Pancreas (tissue), 10 donors: ENCODE measurements at regions not wholly inside any gene's neighbourhood (a gene's known extent, or its start where the extent isn't known, plus 50 kb on each side); places are given as distances from the start of the nearest gene placed in this dataset.

Experiments
- ATAC-seq, 4 donors: fragments of 200-7000 bp; cut with Tn5 transposase; one replicate each; pipeline versions ENCODE4 v1.8.0 to v1.9.1; 2020; ENCODE audit warnings: mild to moderate bottlenecking in 4 of 4, moderate library complexity in 4 of 4
- DNase-seq, 6 donors: peaks; one replicate each; pipeline ENCODE4 v3.0.0-alpha.2; 2020
- FAIRE-seq: peaks from 2 replicates; lab custom pipeline; 2012; peaks lifted over from hg19 to GRCh38; lab: Jason Lieb, UNC
- H3K27ac ChIP-seq, 4 donors: fragments of 200-600 bp; sonication (generic); 1 replicate in 3 of 4; 2 replicates in 1 of 4; pipeline versions ENCODE4 v1.5.0 to v1.8.0; 2020
- H3K27me3 ChIP-seq, 4 donors: fragments of 200-600 bp; one replicate each; pipeline ENCODE4 v1.8.0; 2021
- H3K36me3 ChIP-seq, 3 donors: fragments of 200-600 bp; sonication (generic) in 1 of 3; one replicate each; pipeline versions ENCODE4 v1.5.0 to v1.8.0; 2020 to 2021
- H3K4me1 ChIP-seq, 3 donors: fragments of 200-600 bp; one replicate each; pipeline ENCODE4 v1.8.0; 2021
- H3K4me3 ChIP-seq, 4 donors: fragments of 200-600 bp; sonication (generic) in 2 of 4; one replicate each; pipeline versions ENCODE4 v1.5.0 to v1.8.0; 2020 to 2021
- H3K9me3 ChIP-seq, 4 donors: fragments of 200-600 bp; one replicate each; pipeline ENCODE4 v1.8.0; 2021
- WGBS, 2 donors: extraction: QIAGEN DNeasy Blood & Tissue Kit; methylation state at CpG; one replicate each; pipeline ENCODE4 v1.1.7; 2013; 5-methylcytosine and 5-hydroxymethylcytosine counted together
- intact Hi-C, 3 donors: fragments of 100-400 bp; cut with DNase I; formaldehyde crosslinking; loops; one replicate each; pipeline versions ENCODE4 v1.11.1 to v1.14.2; 2022
- TF ChIP-seq, protein P1 (sequence below), 4 donors: fragments of 200-600 bp; sonication (generic) in 3 of 4; IDR thresholded peaks; one replicate each; pipeline versions ENCODE4 v1.5.0 to v1.8.0; 2021; ENCODE audit warnings: antibody characterized with exemption in 4 of 4
- donor health status: healthy with polysubstance abuse.
- donor health status: DM: no; HTN: no; CAD: no; lungs with moderate emphysema.
- donor health status: DM: no; HTN: no; CAD: no.
- donor health status: control.
- donor health status: control.
- donor health status: Bipolar disorder and iron deficiency.
- donor health status: DM: yes; HTN: yes; CAD: no.
- donor health status: DM: no; HTN: no; CAD: no.
- donor health status: DM: no; HTN: no; CAD: no.
- donor health status: DM: yes; HTN: yes; CAD: no.

DNA sequence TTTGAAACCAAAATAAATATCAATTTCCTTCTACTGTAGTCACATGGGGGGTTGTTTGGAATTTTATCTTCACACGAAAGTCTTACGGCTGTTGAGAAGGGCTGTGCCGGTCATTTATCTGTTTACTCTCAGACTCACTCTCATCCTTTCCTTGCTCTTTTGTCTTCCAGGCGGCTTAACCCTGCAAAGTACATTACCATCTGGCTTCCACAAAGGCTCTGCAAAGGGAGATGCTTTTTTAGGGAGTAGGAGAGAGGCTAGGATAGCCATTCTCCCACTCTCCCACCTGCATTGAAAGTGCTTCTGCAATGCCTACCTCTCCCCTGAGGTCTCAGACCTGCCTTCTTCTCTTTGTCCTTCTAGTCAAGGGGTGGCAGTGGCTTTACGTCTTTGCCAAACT, 247.6 kb downstream of the MEIS1 start:
- Histone ChIP-seq H3K4me3 (no peak overlapping the region), H3K9me3 (no peaks in the 10 kb centered on the region), H3K27ac (peak overlapping the region in 3 of 4 donors; percentile 6 to 68 (median 64)), H3K27me3 (no peaks in the 10 kb centered on the region), H3K4me1 (peaks cover 0 to 23% (median 12%) of the 10 kb centered on the region in 3 donors), H3K36me3 (no peaks in the 10 kb centered on the region)
- FAIRE-seq, result no peak
- ATAC-seq, result peak; percentile 16 to 28 (median 20)
- no peak for DNase-seq
- 52 to 55% methylated on average over 5 of the region's 5 CpGs for WGBS, 2 donors
- intact Hi-C loops, result no loop called here
- TF ChIP-seq, protein P1, sequence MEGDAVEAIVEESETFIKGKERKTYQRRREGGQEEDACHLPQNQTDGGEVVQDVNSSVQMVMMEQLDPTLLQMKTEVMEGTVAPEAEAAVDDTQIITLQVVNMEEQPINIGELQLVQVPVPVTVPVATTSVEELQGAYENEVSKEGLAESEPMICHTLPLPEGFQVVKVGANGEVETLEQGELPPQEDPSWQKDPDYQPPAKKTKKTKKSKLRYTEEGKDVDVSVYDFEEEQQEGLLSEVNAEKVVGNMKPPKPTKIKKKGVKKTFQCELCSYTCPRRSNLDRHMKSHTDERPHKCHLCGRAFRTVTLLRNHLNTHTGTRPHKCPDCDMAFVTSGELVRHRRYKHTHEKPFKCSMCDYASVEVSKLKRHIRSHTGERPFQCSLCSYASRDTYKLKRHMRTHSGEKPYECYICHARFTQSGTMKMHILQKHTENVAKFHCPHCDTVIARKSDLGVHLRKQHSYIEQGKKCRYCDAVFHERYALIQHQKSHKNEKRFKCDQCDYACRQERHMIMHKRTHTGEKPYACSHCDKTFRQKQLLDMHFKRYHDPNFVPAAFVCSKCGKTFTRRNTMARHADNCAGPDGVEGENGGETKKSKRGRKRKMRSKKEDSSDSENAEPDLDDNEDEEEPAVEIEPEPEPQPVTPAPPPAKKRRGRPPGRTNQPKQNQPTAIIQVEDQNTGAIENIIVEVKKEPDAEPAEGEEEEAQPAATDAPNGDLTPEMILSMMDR (IDR thresholded peaks at IDR 0.05), result no peak

DNA sequence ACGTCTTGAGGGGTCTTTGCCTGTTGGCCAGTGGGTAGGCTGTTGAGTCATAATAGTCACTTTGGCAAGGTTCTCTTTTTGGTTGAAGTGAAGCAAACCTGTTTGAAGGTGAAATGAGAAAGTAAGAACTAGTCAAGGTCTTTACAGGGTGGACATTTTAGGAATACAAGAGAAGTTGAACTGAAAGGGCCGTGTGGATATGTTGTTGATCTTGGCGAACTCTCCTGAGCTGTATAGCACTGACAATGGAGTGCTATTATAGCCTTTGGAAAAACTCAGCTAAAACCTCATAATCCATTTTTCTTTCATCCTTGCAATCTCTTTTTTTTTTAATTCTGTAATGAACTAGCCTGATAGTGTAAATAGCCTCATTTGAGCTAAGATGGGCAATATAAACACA, 248.1 kb downstream of the MEIS1 start:
- TF ChIP-seq, protein P1 (IDR thresholded peaks at IDR 0.05), result no peak
- H3K27me3 ChIP-seq, result no peaks in the 10 kb centered on the region
- WGBS, 2 donors, result 40 to 43% methylated on average over 3 of the region's 3 CpGs
- peak overlapping the region in 3 of 4 donors; percentile 6 to 68 (median 64) for H3K27ac ChIP-seq
- H3K36me3 ChIP-seq, result no peaks in the 10 kb centered on the region
- no peak for DNase-seq
- intact Hi-C loops, result no loop called here
- H3K9me3 ChIP-seq, result no peaks in the 10 kb centered on the region
- no peak for FAIRE-seq
- peaks cover 0 to 23% (median 12%) of the 10 kb centered on the region in 3 donors for H3K4me1 ChIP-seq
- ATAC-seq, result peak; percentile 9 to 73 (median 68)
- peak overlapping the region in 1 of 4 donors; percentile 15 for H3K4me3 ChIP-seq

DNA sequence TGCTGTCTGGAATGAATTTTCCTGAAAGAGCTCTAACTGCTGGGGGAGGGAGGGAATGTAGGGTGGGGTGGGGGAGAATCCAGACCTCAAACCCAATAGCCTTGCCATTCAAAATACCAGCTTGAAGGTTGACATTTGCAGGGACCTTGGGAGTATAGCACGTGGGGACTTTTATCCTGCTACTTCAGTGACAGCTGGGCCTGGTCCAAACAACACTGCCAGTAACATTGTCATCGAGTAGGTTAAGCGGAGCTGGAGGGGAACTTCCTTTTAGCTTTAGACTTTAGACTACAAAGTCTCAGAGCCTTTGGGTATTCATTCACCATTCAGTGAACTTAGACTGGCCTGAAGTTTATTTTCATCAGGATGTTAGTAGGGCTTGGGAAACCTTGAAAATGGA, 248.7 kb downstream of the MEIS1 start:
- Histone ChIP-seq H3K4me3 (peak overlapping the region in 1 of 4 donors; percentile 15), H3K9me3 (no peaks in the 10 kb centered on the region), H3K36me3 (no peaks in the 10 kb centered on the region), H3K27ac (peak overlapping the region in 3 of 4 donors; percentile 6 to 68 (median 64)), H3K4me1 (peaks cover 0 to 23% (median 12%) of the 10 kb centered on the region in 3 donors), H3K27me3 (no peaks in the 10 kb centered on the region)
- no peak for FAIRE-seq
- TF ChIP-seq, protein P1 (IDR thresholded peaks at IDR 0.05), result no peak
- peak; percentile 41 to 86 (median 72) for DNase-seq
- peak; percentile 95 to 98 (median 96) for ATAC-seq
- WGBS, 2 donors, result 4 to 13% methylated on average over 3 of the region's 3 CpGs
- intact Hi-C loops, result no loop called here

DNA sequence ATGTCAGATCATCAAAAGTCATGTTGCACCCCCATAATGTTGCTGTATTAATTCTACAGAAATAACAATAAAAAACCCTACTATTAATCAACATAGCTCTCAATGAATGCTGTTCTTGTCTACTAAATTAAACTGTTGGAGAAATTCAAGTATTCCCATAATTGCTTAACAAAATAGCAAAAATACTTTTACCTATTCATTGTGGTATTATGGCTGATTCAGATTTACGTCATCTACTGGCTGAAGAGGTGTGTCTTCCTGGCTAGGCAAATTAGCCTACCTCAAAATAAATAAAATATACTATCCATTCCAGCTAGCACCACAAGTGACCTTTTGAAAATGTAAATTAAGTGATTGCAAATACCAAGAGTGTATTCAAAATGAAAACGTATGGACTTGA, 249.4 kb downstream of the MEIS1 start:
- 90 to 93% methylated on average over 2 of the region's 2 CpGs for WGBS, 2 donors
- no peak for DNase-seq
- peaks cover 0 to 23% (median 12%) of the 10 kb centered on the region in 3 donors for H3K4me1 ChIP-seq
- intact Hi-C loops, result no loop called here
- FAIRE-seq, result no peak
- TF ChIP-seq, protein P1 (IDR thresholded peaks at IDR 0.05), result no peak
- H3K36me3 ChIP-seq, result no peaks in the 10 kb centered on the region
- H3K27ac ChIP-seq, result peak overlapping the region in 1 of 4 donors; percentile 68
- H3K4me3 ChIP-seq, result no peak overlapping the region
- H3K27me3 ChIP-seq, result no peaks in the 10 kb centered on the region
- no peak for ATAC-seq
- H3K9me3 ChIP-seq, result no peaks in the 10 kb centered on the region

DNA sequence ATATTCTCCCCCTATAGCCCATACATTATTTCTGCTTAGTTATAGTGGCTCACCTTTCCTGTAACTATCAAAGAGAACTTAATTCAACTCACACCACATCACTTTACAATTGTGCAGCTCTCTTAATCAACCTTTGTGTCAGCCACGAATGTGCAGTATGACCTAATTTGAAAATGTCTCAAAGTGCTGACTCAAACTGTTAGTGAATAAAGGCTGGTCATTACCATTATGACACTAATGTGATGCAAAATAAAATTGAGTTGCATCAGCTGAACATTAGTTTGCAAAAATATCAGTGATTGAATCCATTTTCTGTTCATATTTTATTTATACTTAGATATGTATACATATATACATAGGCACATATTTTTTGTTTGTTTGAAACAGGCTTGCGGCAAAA, 251.8 kb downstream of the MEIS1 start:
- no peak overlapping the region for H3K27ac ChIP-seq
- no peaks in the 10 kb centered on the region for H3K27me3 ChIP-seq
- WGBS, 2 donors, result 62 to 64% methylated on average over 2 of the region's 2 CpGs
- peaks cover 0 to 23% (median 12%) of the 10 kb centered on the region in 3 donors for H3K4me1 ChIP-seq
- no peaks in the 10 kb centered on the region for H3K9me3 ChIP-seq
- H3K4me3 ChIP-seq, result no peak overlapping the region
- intact Hi-C loops, result no loop called here
- FAIRE-seq (peak; percentile 20), ATAC-seq (no peak), DNase-seq (no peak)
- TF ChIP-seq, protein P1 (IDR thresholded peaks at IDR 0.05), result no peak
- H3K36me3 ChIP-seq, result no peaks in the 10 kb centered on the region
